ENCODE measurements at regions not wholly inside any gene's neighbourhood (a gene's known extent, or its start where the extent isn't known, plus 50 kb on each side); places are given as distances from the start of the nearest gene placed in this dataset.

- Histone ChIP-seq H2AFZ (no peak overlapping the region), H4K20me1 (ENCODE audit: insufficient read depth, poor library complexity, severe bottlenecking) (no peaks in the 10 kb centered on the region), H3K9me2 (replicated peaks; ENCODE audit: insufficient read depth) (no peaks in the 10 kb centered on the region), H3K4me1 (ENCODE audit: insufficient read depth) (peaks cover 3% of the 10 kb centered on the region), H3K4me2 (no peak overlapping the region), H3K79me2 (no peaks in the 10 kb centered on the region), H3K27me3 (no peaks in the 10 kb centered on the region), H3K9me3 (ENCODE audit: low read depth) (no peaks in the 10 kb centered on the region), H3K4me3 (no peak overlapping the region), H3K36me3 (replicated peaks; ENCODE audit: insufficient read depth, low read depth) (no peaks in the 10 kb centered on the region), H3K27ac (no peak overlapping the region)
- no peak for TF ChIP-seq CTCF (IDR thresholded peaks at IDR 0.05; ENCODE audit: poor library complexity)
- TF ChIP-seq EZH2phosphoT487 (IDR thresholded peaks at IDR 0.05; ENCODE audit: low read depth, severe bottlenecking, unreplicated experiment) = no peak
- TF ChIP-seq EZH2 (IDR thresholded peaks at IDR 0.05; ENCODE audit: borderline replicate concordance) = no peak
- 89% methylated on average over 4 of the region's 4 CpGs for WGBS (ENCODE audit: low lambda C conversion rate, missing lambda C conversion rate)
- DNase-seq (ENCODE audit: low spot score) = no peak
Measured at GRCh38 chr4:128720270-128720669, 89.2 kb upstream of the JADE1 start.

- Histone ChIP-seq H3K36me3 (replicated peaks; ENCODE audit: insufficient read depth, low read depth) (no peaks in the 10 kb centered on the region), H4K20me1 (ENCODE audit: insufficient read depth, poor library complexity, severe bottlenecking) (no peaks in the 10 kb centered on the region), H2AFZ (no peak overlapping the region), H3K4me2 (no peak overlapping the region), H3K9me2 (replicated peaks; ENCODE audit: insufficient read depth) (no peaks in the 10 kb centered on the region), H3K4me3 (no peak overlapping the region), H3K9me3 (ENCODE audit: low read depth) (no peaks in the 10 kb centered on the region), H3K27me3 (no peaks in the 10 kb centered on the region), H3K4me1 (ENCODE audit: insufficient read depth) (peaks cover 3% of the 10 kb centered on the region), H3K27ac (no peak overlapping the region), H3K79me2 (no peaks in the 10 kb centered on the region)
- 86% methylated on average over 1 of the region's 1 CpG for WGBS (ENCODE audit: low lambda C conversion rate, missing lambda C conversion rate)
- DNase-seq (ENCODE audit: low spot score) = no peak
- no peak for TF ChIP-seq CTCF (IDR thresholded peaks at IDR 0.05; ENCODE audit: poor library complexity)
- TF ChIP-seq EZH2phosphoT487 (IDR thresholded peaks at IDR 0.05; ENCODE audit: low read depth, severe bottlenecking, unreplicated experiment) = no peak
- TF ChIP-seq EZH2 (IDR thresholded peaks at IDR 0.05; ENCODE audit: borderline replicate concordance) = no peak
Measured at GRCh38 chr4:128718768-128719167, 90.7 kb upstream of the JADE1 start.

- Histone ChIP-seq H3K4me1 (ENCODE audit: insufficient read depth) (no peaks in the 10 kb centered on the region), H3K27ac (peak overlapping the region; percentile 31), H3K4me2 (no peak overlapping the region), H3K4me3 (no peak overlapping the region), H3K36me3 (replicated peaks; ENCODE audit: insufficient read depth, low read depth) (no peaks in the 10 kb centered on the region), H3K79me2 (no peaks in the 10 kb centered on the region), H4K20me1 (ENCODE audit: insufficient read depth, poor library complexity, severe bottlenecking) (no peaks in the 10 kb centered on the region), H3K9me2 (replicated peaks; ENCODE audit: insufficient read depth) (no peaks in the 10 kb centered on the region), H2AFZ (no peak overlapping the region), H3K9me3 (ENCODE audit: low read depth) (no peaks in the 10 kb centered on the region), H3K27me3 (no peaks in the 10 kb centered on the region)
- TF ChIP-seq EZH2phosphoT487 (IDR thresholded peaks at IDR 0.05; ENCODE audit: low read depth, severe bottlenecking, unreplicated experiment) = no peak
- TF ChIP-seq CTCF (IDR thresholded peaks at IDR 0.05; ENCODE audit: poor library complexity) = no peak
- no peak for TF ChIP-seq EZH2 (IDR thresholded peaks at IDR 0.05; ENCODE audit: borderline replicate concordance)
- 59% methylated on average over 4 of the region's 4 CpGs for WGBS (ENCODE audit: low lambda C conversion rate, missing lambda C conversion rate)
- no peak for DNase-seq (ENCODE audit: low spot score)
Measured at GRCh38 chr4:128716338-128716737, 93.2 kb upstream of the JADE1 start.

- Histone ChIP-seq H2AFZ (no peak overlapping the region), H3K27me3 (no peaks in the 10 kb centered on the region), H3K27ac (peak overlapping the region; percentile 31), H3K36me3 (replicated peaks; ENCODE audit: insufficient read depth, low read depth) (no peaks in the 10 kb centered on the region), H3K9me2 (replicated peaks; ENCODE audit: insufficient read depth) (no peaks in the 10 kb centered on the region), H3K4me3 (no peak overlapping the region), H3K4me1 (ENCODE audit: insufficient read depth) (no peaks in the 10 kb centered on the region), H3K79me2 (no peaks in the 10 kb centered on the region), H4K20me1 (ENCODE audit: insufficient read depth, poor library complexity, severe bottlenecking) (no peaks in the 10 kb centered on the region), H3K9me3 (ENCODE audit: low read depth) (no peaks in the 10 kb centered on the region), H3K4me2 (no peak overlapping the region)
- no peak for TF ChIP-seq CTCF (IDR thresholded peaks at IDR 0.05; ENCODE audit: poor library complexity)
- TF ChIP-seq EZH2phosphoT487 (IDR thresholded peaks at IDR 0.05; ENCODE audit: low read depth, severe bottlenecking, unreplicated experiment) = no peak
- DNase-seq (ENCODE audit: low spot score) = no peak
- 88% methylated on average over 5 of the region's 5 CpGs for WGBS (ENCODE audit: low lambda C conversion rate, missing lambda C conversion rate)
Measured at GRCh38 chr4:128715616-128716015, 93.9 kb upstream of the JADE1 start.

Data from hepatocyte (in vitro differentiated cells).